ENCODE measurements at regions not wholly inside any gene's neighbourhood (a gene's known extent, or its start where the extent isn't known, plus 50 kb on each side); places are given as distances from the start of the nearest gene placed in this dataset.
"Not testable (repeated sequence)": the region's sequence is repeated elsewhere in the genome, so short reads cannot be mapped to it uniquely, and the experiment has no call there.

DNA sequence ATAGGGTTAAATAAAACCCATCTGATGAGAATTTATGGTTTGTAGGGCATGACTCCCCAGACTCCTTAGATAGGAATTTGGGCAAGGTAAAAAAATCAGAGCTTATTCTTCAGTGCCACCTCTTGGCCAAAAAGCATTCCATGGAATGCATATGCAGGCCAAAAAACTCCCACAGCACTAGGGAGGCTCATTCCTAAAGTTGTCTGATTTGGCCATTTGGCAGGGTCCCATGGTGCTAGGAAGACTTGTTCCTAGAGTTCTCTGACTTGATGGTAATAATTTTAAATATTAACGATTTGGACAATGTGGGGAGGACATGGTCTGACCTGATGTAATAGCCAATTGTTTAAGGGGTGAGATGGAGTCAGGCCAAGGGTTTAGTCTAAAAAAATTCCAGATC is 93.0 kb downstream of the SPIN4 start (continued):
- TF ChIP-seq NFE2L1 (CRISPR knock-in tag; IDR thresholded peaks at IDR 0.05) (no peak), ELF4 (CRISPR knock-in tag; IDR thresholded peaks at IDR 0.05; ENCODE audit: low read depth) (no peak)
- TF ChIP-seq, protein P1, sequence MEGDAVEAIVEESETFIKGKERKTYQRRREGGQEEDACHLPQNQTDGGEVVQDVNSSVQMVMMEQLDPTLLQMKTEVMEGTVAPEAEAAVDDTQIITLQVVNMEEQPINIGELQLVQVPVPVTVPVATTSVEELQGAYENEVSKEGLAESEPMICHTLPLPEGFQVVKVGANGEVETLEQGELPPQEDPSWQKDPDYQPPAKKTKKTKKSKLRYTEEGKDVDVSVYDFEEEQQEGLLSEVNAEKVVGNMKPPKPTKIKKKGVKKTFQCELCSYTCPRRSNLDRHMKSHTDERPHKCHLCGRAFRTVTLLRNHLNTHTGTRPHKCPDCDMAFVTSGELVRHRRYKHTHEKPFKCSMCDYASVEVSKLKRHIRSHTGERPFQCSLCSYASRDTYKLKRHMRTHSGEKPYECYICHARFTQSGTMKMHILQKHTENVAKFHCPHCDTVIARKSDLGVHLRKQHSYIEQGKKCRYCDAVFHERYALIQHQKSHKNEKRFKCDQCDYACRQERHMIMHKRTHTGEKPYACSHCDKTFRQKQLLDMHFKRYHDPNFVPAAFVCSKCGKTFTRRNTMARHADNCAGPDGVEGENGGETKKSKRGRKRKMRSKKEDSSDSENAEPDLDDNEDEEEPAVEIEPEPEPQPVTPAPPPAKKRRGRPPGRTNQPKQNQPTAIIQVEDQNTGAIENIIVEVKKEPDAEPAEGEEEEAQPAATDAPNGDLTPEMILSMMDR (IDR thresholded peaks at IDR 0.05), result no peak

DNA sequence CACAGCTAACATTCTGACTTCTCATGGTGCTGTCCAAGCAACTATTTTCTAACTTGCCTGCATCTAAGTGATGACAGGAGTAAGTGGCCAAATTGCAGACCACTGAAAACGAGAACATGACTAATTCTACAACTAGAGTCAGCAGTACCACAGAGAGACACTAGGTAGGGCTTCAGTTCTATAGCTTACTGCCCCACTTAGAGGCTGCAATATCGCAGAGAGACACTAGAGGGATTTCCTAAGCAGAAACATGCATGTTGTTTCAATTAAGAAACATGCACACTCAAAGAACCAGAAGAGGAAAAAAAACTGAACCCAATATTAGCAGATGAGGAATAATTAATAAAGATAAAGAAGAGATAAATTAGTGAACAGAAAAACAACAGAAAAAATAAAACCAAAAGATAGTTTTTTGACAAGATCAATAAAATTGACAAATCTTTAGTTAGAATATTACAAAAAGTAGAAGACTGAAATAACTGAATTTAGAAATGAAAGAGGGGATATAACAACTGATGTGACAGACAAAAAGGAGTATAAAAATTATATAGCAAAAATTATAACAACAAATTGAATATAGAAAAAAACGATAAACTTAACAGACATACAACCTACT is 100.8 kb downstream of the SPIN4 start:
- ChIA-PET CTCF (interaction anchor here (0.5 to 1.0 kb wide), 7 partner anchors 10 to 437 kb away, joined by 3 to 5 read pairs (median 4); no protein-coding TSS in a partner anchor), POLR2A (no interaction called here)
- no peak overlapping the region for H3K4me3 Mint-ChIP-seq
- H3K4me1 Mint-ChIP-seq, result no peaks in the 10 kb centered on the region
- H3K27me3 Mint-ChIP-seq (ENCODE audit: low read depth), result no peaks in the 10 kb centered on the region
- TF ChIP-seq ZNF281 (CRISPR knock-in tag; IDR thresholded peaks at IDR 0.05) (no peak), IRF1 (CRISPR knock-in tag; IDR thresholded peaks at IDR 0.05) (no peak), ATF1 (CRISPR knock-in tag; IDR thresholded peaks at IDR 0.05) (no peak)
- TF ChIP-seq, protein P1 (IDR thresholded peaks at IDR 0.05), result peak; percentile 71
- H3K9me3 Mint-ChIP-seq, result no peaks in the 10 kb centered on the region
- no peak overlapping the region for H3K27ac Mint-ChIP-seq
- DNase-seq (ENCODE audit: low spot score) (peak; percentile 25), ATAC-seq (peak; percentile 91)
- H3K36me3 Mint-ChIP-seq, result no peaks in the 10 kb centered on the region

DNA sequence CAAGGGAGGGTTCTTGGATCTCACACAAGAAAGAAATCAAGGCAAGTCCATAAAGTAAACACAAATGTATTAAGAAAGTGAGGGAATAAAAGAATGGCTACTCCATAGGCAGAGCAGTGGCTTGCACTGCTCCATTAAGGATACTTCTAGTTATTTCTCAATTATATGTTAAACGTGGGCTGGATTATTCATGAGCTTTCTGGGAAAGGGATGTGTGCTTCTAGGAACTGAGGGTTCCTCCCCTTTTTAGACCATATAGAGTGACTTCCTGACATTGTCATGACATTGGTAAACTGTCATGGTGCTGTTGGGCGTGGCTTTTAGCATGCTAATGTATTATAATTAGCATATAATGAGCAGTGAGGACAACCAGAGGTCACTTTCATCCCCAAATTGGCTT is 108.4 kb downstream of the SPIN4 start:
- H3K36me3 Mint-ChIP-seq; H3K4me1 Mint-ChIP-seq; DNase-seq (ENCODE audit: low spot score); CTCF ChIA-PET; POLR2A ChIA-PET; H3K9me3 Mint-ChIP-seq; H3K27me3 Mint-ChIP-seq (ENCODE audit: low read depth); ATAC-seq; H3K4me3 Mint-ChIP-seq; H3K27ac Mint-ChIP-seq: not testable (repeated sequence)

- H3K36me3 Mint-ChIP-seq; POLR2A ChIA-PET; ATAC-seq; CTCF ChIA-PET; DNase-seq (ENCODE audit: low spot score); H3K27me3 Mint-ChIP-seq (ENCODE audit: low read depth); H3K4me3 Mint-ChIP-seq; H3K27ac Mint-ChIP-seq; H3K4me1 Mint-ChIP-seq; H3K9me3 Mint-ChIP-seq: not testable (repeated sequence)
Measured at GRCh38 chrX:63235963-63236362, 115.2 kb downstream of the SPIN4 start.

- H3K4me1 Mint-ChIP-seq; DNase-seq (ENCODE audit: low spot score); H3K36me3 Mint-ChIP-seq; POLR2A ChIA-PET; CTCF ChIA-PET; H3K9me3 Mint-ChIP-seq; H3K27ac Mint-ChIP-seq; H3K27me3 Mint-ChIP-seq (ENCODE audit: low read depth); H3K4me3 Mint-ChIP-seq: not testable (repeated sequence)
- ATAC-seq, result peak; percentile 60
Measured at GRCh38 chrX:63233013-63233412, 118.1 kb downstream of the SPIN4 start.

DNA sequence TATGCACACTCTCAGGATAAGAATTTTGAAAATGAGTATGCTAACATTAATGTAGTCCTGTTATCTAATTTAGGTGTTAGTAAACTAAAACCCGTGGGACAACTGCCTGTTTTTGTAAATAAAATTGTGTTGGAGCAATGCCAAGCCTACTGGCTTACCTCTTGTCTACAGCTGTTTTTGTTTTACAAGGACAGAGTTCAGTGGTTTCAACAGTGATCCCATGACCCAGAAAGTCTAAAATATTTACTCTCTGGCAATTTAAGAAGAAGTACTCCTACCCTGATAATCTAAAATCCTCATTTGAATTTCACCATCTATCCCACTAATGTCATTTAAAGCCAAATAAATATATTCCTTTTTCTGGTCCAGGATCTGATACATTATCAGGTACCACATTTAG is 132.9 kb downstream of the SPIN4 start:
- DNase-seq (ENCODE audit: low spot score); H3K27ac Mint-ChIP-seq; ATAC-seq; H3K36me3 Mint-ChIP-seq; H3K9me3 Mint-ChIP-seq; CTCF ChIA-PET; H3K4me1 Mint-ChIP-seq; H3K4me3 Mint-ChIP-seq; POLR2A ChIA-PET; H3K27me3 Mint-ChIP-seq (ENCODE audit: low read depth): not testable (repeated sequence)

DNA sequence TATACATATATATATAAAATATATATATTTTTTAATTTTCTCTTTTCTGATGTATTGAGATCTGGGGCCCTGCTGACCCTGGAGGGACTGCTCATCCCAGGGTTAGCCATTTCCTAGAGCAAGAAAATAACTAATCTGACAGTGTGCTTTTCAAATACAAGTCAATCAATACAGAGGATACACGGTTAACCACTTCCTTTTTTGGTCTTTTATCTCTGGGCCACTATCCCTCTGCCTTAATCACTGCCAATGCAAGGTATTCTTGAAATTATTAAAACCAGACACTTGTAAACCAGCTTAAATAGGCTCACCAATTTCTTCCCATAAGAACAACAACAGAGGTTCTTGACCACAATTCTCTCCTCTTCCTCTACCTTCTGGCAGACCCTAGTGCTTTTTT is 133.6 kb downstream of the SPIN4 start:
- POLR2A ChIA-PET; H3K9me3 Mint-ChIP-seq; H3K27ac Mint-ChIP-seq; ATAC-seq; CTCF ChIA-PET; H3K4me1 Mint-ChIP-seq; H3K36me3 Mint-ChIP-seq; DNase-seq (ENCODE audit: low spot score); H3K27me3 Mint-ChIP-seq (ENCODE audit: low read depth); H3K4me3 Mint-ChIP-seq: not testable (repeated sequence)

GRCh38 chrX:63209645-63210044 is 141.5 kb downstream of the SPIN4 start:
- H3K27me3 Mint-ChIP-seq (ENCODE audit: low read depth); H3K27ac Mint-ChIP-seq; H3K4me1 Mint-ChIP-seq; H3K9me3 Mint-ChIP-seq; H3K36me3 Mint-ChIP-seq; POLR2A ChIA-PET; DNase-seq (ENCODE audit: low spot score); H3K4me3 Mint-ChIP-seq; CTCF ChIA-PET: not testable (repeated sequence)
- ATAC-seq, result peak; percentile 71

- ATAC-seq, result peak; percentile 75
- POLR2A ChIA-PET; H3K36me3 Mint-ChIP-seq; H3K4me3 Mint-ChIP-seq; H3K4me1 Mint-ChIP-seq; H3K27me3 Mint-ChIP-seq (ENCODE audit: low read depth); DNase-seq (ENCODE audit: low spot score); H3K27ac Mint-ChIP-seq; CTCF ChIA-PET; H3K9me3 Mint-ChIP-seq: not testable (repeated sequence)
Measured at GRCh38 chrX:63209128-63209527, 142.0 kb downstream of the SPIN4 start.
